Mesothelial cell of epicardium (in vitro differentiated cells): ENCODE measurements at regions not wholly inside any gene's neighbourhood (a gene's known extent, or its start where the extent isn't known, plus 50 kb on each side); places are given as distances from the start of the nearest gene placed in this dataset.

Source experiments
- DNase-seq, 2 experiments: peaks; one replicate each; pipeline ENCODE4 v3.0.0; 2021; ENCODE audit warnings: low spot score in 2 of 2; ENCODE audit not compliant: unreplicated experiment in 2 of 2
- H3K27ac Mint-ChIP-seq: 2 replicates; pipeline ENCODE4 v1.8.0; 2021; ENCODE audit warnings: mixed read lengths
- H3K27me3 Mint-ChIP-seq: 2 replicates; pipeline ENCODE4 v1.8.0; 2021; ENCODE audit warnings: low read depth, mixed read lengths
- H3K36me3 Mint-ChIP-seq: 2 replicates; pipeline ENCODE4 v1.8.0; 2021; ENCODE audit warnings: mixed read lengths
- H3K4me1 Mint-ChIP-seq: 2 replicates; pipeline ENCODE4 v1.8.0; 2021; ENCODE audit warnings: mixed read lengths
- H3K4me3 Mint-ChIP-seq: 2 replicates; pipeline ENCODE4 v1.8.0; 2021; ENCODE audit warnings: mild to moderate bottlenecking, moderate library complexity, mixed read lengths
- H3K9me3 Mint-ChIP-seq: 2 replicates; pipeline ENCODE4 v1.8.0; 2021; ENCODE audit warnings: mixed read lengths
- CTCF ChIP-seq: fragments of 200-600 bp; sonication (generic); IDR thresholded peaks from one replicate; pipeline ENCODE4 v1.5.0; 2021; ENCODE audit warnings: antibody characterized with exemption; ENCODE audit not compliant: unreplicated experiment

GRCh38 chr3:21859124-21860081 lies 108.4 kb upstream of the ZNF385D start:
- DNase-seq: no peak
- H3K27ac Mint-ChIP-seq: no peak overlapping the region
- TF ChIP-seq CTCF: no peak

GRCh38 chr3:21860082-21860475 lies 109.1 kb upstream of the ZNF385D start:
- H3K4me3 Mint-ChIP-seq: no peak overlapping the region
- H3K9me3 Mint-ChIP-seq: peaks cover 3% of the 10 kb centered on the region
- H3K4me1 Mint-ChIP-seq: peaks cover 4% of the 10 kb centered on the region
- no peak for TF ChIP-seq CTCF
- H3K27me3 Mint-ChIP-seq: no peaks in the 10 kb centered on the region
- H3K36me3 Mint-ChIP-seq: no peaks in the 10 kb centered on the region
- DNase-seq: no peak
- no peak overlapping the region for H3K27ac Mint-ChIP-seq

More at GRCh38 chr3:21859124-21860081, 108.4 kb upstream of the ZNF385D start:
- Mint-ChIP-seq H3K27me3 (no peaks in the 10 kb centered on the region), H3K9me3 (peaks cover 3% of the 10 kb centered on the region), H3K4me3 (no peak overlapping the region), H3K36me3 (no peaks in the 10 kb centered on the region), H3K4me1 (peaks cover 4% of the 10 kb centered on the region)

GRCh38 chr3:21860657-21861056 lies 109.6 kb upstream of the ZNF385D start:
- peaks cover 3% of the 10 kb centered on the region for H3K9me3 Mint-ChIP-seq
- DNase-seq: no peak
- H3K27ac Mint-ChIP-seq: no peak overlapping the region
- no peaks in the 10 kb centered on the region for H3K27me3 Mint-ChIP-seq
- peaks cover 4% of the 10 kb centered on the region for H3K4me1 Mint-ChIP-seq
- H3K4me3 Mint-ChIP-seq: no peak overlapping the region
- no peak for TF ChIP-seq CTCF
- H3K36me3 Mint-ChIP-seq: no peaks in the 10 kb centered on the region

GRCh38 chr3:21876782-21877181 lies 125.8 kb upstream of the ZNF385D start:
- Mint-ChIP-seq H3K9me3 (peaks cover 20% of the 10 kb centered on the region), H3K4me1 (no peaks in the 10 kb centered on the region), H3K36me3 (no peaks in the 10 kb centered on the region), H3K27me3 (no peaks in the 10 kb centered on the region), H3K27ac (no peak overlapping the region), H3K4me3 (no peak overlapping the region)
- TF ChIP-seq CTCF: no peak
- no peak for DNase-seq

DNA sequence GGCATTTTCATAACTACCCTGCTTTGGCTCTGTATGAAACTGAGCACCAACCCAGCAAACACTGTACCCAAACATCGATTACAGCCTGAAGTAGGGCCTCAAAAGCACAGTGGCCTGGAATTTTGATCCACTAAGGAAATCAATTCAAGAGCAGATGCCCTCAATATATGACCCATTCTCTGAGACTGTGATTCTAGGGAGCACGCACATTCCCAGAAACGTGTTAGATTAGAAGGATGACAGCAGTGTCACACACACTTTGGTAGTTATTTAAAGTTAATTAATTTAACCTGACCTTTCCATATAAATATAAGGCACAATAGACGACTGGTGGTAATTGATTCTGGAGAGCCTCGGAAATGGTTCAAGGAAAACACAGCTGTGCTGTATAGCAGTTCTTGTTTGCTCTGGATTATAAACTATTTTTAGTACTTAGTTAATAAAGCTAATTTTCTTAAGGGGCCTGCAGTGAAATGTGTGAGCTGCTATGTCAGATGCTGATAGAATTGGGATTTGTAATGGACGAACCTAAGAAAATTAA lies 126.3 kb upstream of the ZNF385D start:
- no peak overlapping the region for H3K27ac Mint-ChIP-seq
- H3K4me3 Mint-ChIP-seq: no peak overlapping the region
- peaks cover 20% of the 10 kb centered on the region for H3K9me3 Mint-ChIP-seq
- H3K36me3 Mint-ChIP-seq: no peaks in the 10 kb centered on the region
- DNase-seq: no peak
- TF ChIP-seq CTCF: no peak
- no peaks in the 10 kb centered on the region for H3K4me1 Mint-ChIP-seq
- no peaks in the 10 kb centered on the region for H3K27me3 Mint-ChIP-seq
